HepG2 (cell line): ENCODE measurements at regions not wholly inside any gene's neighbourhood (a gene's known extent, or its start where the extent isn't known, plus 50 kb on each side); places are given as distances from the start of the nearest gene placed in this dataset.

Experiments used
- EP300 ChIP-seq, 3 experiments: sonication (generic) in 1 of 3; formaldehyde crosslinking in 1 of 3; IDR thresholded peaks; 2 replicates each; pipeline versions ENCODE4 v1.5.1 to v1.6.1; 2011 to 2020; ENCODE audit warnings: low read depth in 2 of 3, low read length in 2 of 3, borderline replicate concordance in 1 of 3, improper control_type of control experiment in 1 of 3, mild to moderate bottlenecking in 1 of 3, missing genetic modification reagents in 1 of 3, moderate library complexity in 1 of 3
- POLR2A ChIP-seq, 2 experiments: IDR thresholded peaks; 2 replicates each; pipeline ENCODE4 v1.6.1; 2011; ENCODE audit warnings: low read depth in 2 of 2, low read length in 2 of 2, mild to moderate bottlenecking in 1 of 2, moderate library complexity in 1 of 2; ENCODE audit not compliant: insufficient read depth in 1 of 2
- SIN3A ChIP-seq: IDR thresholded peaks from 2 replicates; pipeline ENCODE4 v1.6.1; 2011; ENCODE audit warnings: low read depth, mild to moderate bottlenecking, control low read depth, low read length, borderline replicate concordance
- SRSF9 ChIP-seq: fragments of 200-400 bp; formaldehyde crosslinking; IDR thresholded peaks from 2 replicates; pipeline ENCODE4 v1.6.1; 2018; ENCODE audit warnings: borderline replicate concordance, mild to moderate bottlenecking, low read depth, low read length; ENCODE audit not compliant: insufficient read depth, poor library complexity, severe bottlenecking
- ZNF276 ChIP-seq: sonication (generic); formaldehyde crosslinking; IDR thresholded peaks from 2 replicates; pipeline ENCODE4 v1.4.0; 2020; ENCODE audit warnings: mild to moderate bottlenecking, low read depth, missing genetic modification reagents

- no peak for TF ChIP-seq SIN3A
- no peak for TF ChIP-seq SRSF9
- TF ChIP-seq POLR2A (IDR thresholded peaks at IDR 0.05; ENCODE audit: insufficient read depth in 1 of 2, low read depth in 2 of 2, low read length in 2 of 2), result no peak
- no peak for TF ChIP-seq ZNF276 (CRISPR knock-in tag)
- no peak for TF ChIP-seq EP300 (IDR thresholded peaks at IDR 0.05; ENCODE audit: low read depth in 2 of 2, low read length in 2 of 2)
- TF ChIP-seq EP300 (CRISPR knock-in tag; IDR thresholded peaks at IDR 0.05; ENCODE audit: borderline replicate concordance), result no peak
These were observed 112.1 kb upstream of the LDB2 start for GRCh38 chr4:17010426-17011087.
